HCT116 (cell line): ENCODE measurements at regions not wholly inside any gene's neighbourhood (a gene's known extent, or its start where the extent isn't known, plus 50 kb on each side); places are given as distances from the start of the nearest gene placed in this dataset.

Source experiments
- CBX3 ChIP-seq: IDR thresholded peaks from 2 replicates; pipeline ENCODE4 v1.6.1; 2012; ENCODE audit warnings: low read depth
- EZH2 ChIP-seq: fragments of 200-600 bp; sonication (generic); IDR thresholded peaks from 2 replicates; pipeline ENCODE4 v1.6.1; 2017; ENCODE audit warnings: antibody characterized with exemption, mixed run types
- EZH2phosphoT487 ChIP-seq: fragments of 200-600 bp; IDR thresholded peaks from 2 replicates; pipeline ENCODE4 v1.6.1; 2018; ENCODE audit warnings: antibody characterized with exemption, borderline replicate concordance
- RAD21 ChIP-seq: IDR thresholded peaks from 2 replicates; pipeline ENCODE4 v1.6.1; 2012; ENCODE audit warnings: low read depth, mild to moderate bottlenecking
- SP1 ChIP-seq: IDR thresholded peaks from 2 replicates; pipeline ENCODE4 v1.6.1; 2012; ENCODE audit warnings: low read depth
- YY1 ChIP-seq: IDR thresholded peaks from 2 replicates; pipeline ENCODE4 v1.6.1; 2011; ENCODE audit warnings: low read length, low read depth, moderate library complexity, mild to moderate bottlenecking; ENCODE audit not compliant: insufficient replicate concordance; ENCODE audit errors: extremely low read depth
- ZNF274 ChIP-seq: fragments of 200-500 bp; sonication (Bioruptor generic); IDR thresholded peaks from 2 replicates; pipeline ENCODE4 v1.6.1; 2014; ENCODE audit warnings: mild to moderate bottlenecking, low read depth, low read length, inconsistent platforms
- TF ChIP-seq, protein P1 (sequence below): IDR thresholded peaks from 2 replicates; pipeline ENCODE4 v1.6.1; 2012
- TF ChIP-seq, protein P2 (sequence below), 3 experiments: fragments of 200-600 bp in 1 of 3; sonication (generic) in 1 of 3; IDR thresholded peaks in 2 of 3; conservative IDR thresholded peaks in 1 of 3; 2 replicates each; pipeline ENCODE4 v1.5.1; 2012 to 2017; ENCODE audit warnings: low read depth in 2 of 3, low read length in 2 of 3, antibody characterized with exemption in 1 of 3, borderline replicate concordance in 1 of 3, control low read depth in 1 of 3, mild to moderate bottlenecking in 1 of 3, mixed read lengths in 1 of 3, mixed run types in 1 of 3, moderate library complexity in 1 of 3; ENCODE audit not compliant: insufficient read depth in 1 of 3

DNA sequence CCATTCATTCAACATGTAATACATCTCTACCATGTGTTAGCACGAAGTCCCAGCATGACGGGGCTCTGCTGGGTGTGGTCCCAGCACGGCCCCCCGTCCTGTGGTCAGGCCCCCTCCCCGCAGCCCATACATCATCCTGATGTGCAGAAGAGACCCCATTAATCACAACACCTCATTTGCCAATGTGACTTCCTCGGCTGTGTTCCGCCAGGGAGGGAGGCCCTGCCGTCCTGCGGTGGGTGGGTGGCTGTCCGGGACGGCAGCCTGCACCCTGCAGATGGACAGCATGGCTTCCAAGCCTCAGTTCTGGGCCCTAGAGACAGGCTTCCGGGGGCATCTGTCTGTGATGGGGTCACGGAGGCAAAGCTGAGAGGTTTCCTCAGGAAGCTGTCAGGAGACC is 254.0 kb downstream of the CYP26B1 start:
- no peak for TF ChIP-seq EZH2
- TF ChIP-seq, protein P1, sequence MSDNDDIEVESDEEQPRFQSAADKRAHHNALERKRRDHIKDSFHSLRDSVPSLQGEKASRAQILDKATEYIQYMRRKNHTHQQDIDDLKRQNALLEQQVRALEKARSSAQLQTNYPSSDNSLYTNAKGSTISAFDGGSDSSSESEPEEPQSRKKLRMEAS, result no peak
- TF ChIP-seq, protein P2, sequence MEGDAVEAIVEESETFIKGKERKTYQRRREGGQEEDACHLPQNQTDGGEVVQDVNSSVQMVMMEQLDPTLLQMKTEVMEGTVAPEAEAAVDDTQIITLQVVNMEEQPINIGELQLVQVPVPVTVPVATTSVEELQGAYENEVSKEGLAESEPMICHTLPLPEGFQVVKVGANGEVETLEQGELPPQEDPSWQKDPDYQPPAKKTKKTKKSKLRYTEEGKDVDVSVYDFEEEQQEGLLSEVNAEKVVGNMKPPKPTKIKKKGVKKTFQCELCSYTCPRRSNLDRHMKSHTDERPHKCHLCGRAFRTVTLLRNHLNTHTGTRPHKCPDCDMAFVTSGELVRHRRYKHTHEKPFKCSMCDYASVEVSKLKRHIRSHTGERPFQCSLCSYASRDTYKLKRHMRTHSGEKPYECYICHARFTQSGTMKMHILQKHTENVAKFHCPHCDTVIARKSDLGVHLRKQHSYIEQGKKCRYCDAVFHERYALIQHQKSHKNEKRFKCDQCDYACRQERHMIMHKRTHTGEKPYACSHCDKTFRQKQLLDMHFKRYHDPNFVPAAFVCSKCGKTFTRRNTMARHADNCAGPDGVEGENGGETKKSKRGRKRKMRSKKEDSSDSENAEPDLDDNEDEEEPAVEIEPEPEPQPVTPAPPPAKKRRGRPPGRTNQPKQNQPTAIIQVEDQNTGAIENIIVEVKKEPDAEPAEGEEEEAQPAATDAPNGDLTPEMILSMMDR (IDR thresholded peaks at IDR 0.05 in 2 of 3, conservative IDR thresholded peaks at IDR 0.05 in 1 of 3; ENCODE audit: borderline replicate concordance in 1 of 3, insufficient read depth in 1 of 3, low read depth in 2 of 3, low read length in 2 of 3), result no peak
- no peak for TF ChIP-seq YY1
- TF ChIP-seq EZH2phosphoT487, result no peak
- TF ChIP-seq RAD21, result no peak
- no peak for TF ChIP-seq ZNF274
- no peak for TF ChIP-seq SP1
- TF ChIP-seq CBX3, result no peak
